DOHH2 (cell line): ENCODE measurements at regions not wholly inside any gene's neighbourhood (a gene's known extent, or its start where the extent isn't known, plus 50 kb on each side); places are given as distances from the start of the nearest gene placed in this dataset.

ENCODE experiments used
- H3F3A ChIP-seq: fragments of 200-600 bp; sonication (generic), shearing (Covaris generic); 2 replicates; pipeline ENCODE4 v1.6.0; 2016; ENCODE audit warnings: antibody characterized with exemption, mild to moderate bottlenecking; ENCODE audit not compliant: control insufficient read depth, insufficient read depth
- H3K27ac ChIP-seq: fragments of 200-600 bp; sonication (generic); 2 replicates; pipeline ENCODE4 v1.5.1; 2014; ENCODE audit warnings: low read depth, mild to moderate bottlenecking, low read length, moderate library complexity
- H3K27me3 ChIP-seq: fragments of 200-600 bp; sonication (generic); 2 replicates; pipeline ENCODE4 v1.6.1; 2014; ENCODE audit warnings: mild to moderate bottlenecking, low read length, mixed read lengths; ENCODE audit not compliant: control insufficient read depth
- H3K36me3 ChIP-seq: fragments of 200-600 bp; sonication (generic); 2 replicates; pipeline ENCODE4 v1.6.1; 2014; ENCODE audit warnings: mild to moderate bottlenecking, low read length, moderate library complexity, mixed read lengths; ENCODE audit not compliant: control insufficient read depth
- H3K4me1 ChIP-seq: fragments of 200-600 bp; sonication (generic); 2 replicates; pipeline ENCODE4 v1.6.1; 2014; ENCODE audit warnings: mild to moderate bottlenecking, low read length, mixed read lengths; ENCODE audit not compliant: control insufficient read depth
- H3K4me2 ChIP-seq: fragments of 200-600 bp; sonication (generic); 2 replicates; pipeline ENCODE4 v1.6.0; 2014; ENCODE audit warnings: mild to moderate bottlenecking, low read length, moderate library complexity
- H3K4me3 ChIP-seq: fragments of 200-600 bp; sonication (generic); 2 replicates; pipeline ENCODE4 v1.5.1; 2014; ENCODE audit warnings: mild to moderate bottlenecking, low read length, mixed read lengths
- H3K79me2 ChIP-seq: fragments of 200-600 bp; sonication (generic); 2 replicates; pipeline ENCODE4 v1.6.1; 2014; ENCODE audit warnings: mild to moderate bottlenecking, low read length, mixed read lengths; ENCODE audit not compliant: control insufficient read depth
- H3K9me2 ChIP-seq: fragments of 200-600 bp; sonication (generic); replicated peaks from 2 replicates; pipeline ENCODE4 v1.6.1; 2014; ENCODE audit warnings: mild to moderate bottlenecking, low read length, mixed read lengths; ENCODE audit not compliant: control insufficient read depth
- H3K9me3 ChIP-seq: fragments of 200-600 bp; sonication (generic); 2 replicates; pipeline ENCODE4 v1.6.1; 2014; ENCODE audit warnings: antibody characterized with exemption, low read length, mixed read lengths; ENCODE audit not compliant: control insufficient read depth, insufficient read depth
- H4K20me1 ChIP-seq: fragments of 200-600 bp; sonication (generic); 2 replicates; pipeline ENCODE4 v1.6.0; 2014; ENCODE audit warnings: low read depth, mild to moderate bottlenecking, antibody characterized with exemption, low read length, moderate library complexity; ENCODE audit not compliant: control insufficient read depth, insufficient read depth
- EZH2phosphoT487 ChIP-seq: fragments of 200-600 bp; sonication (generic); IDR thresholded peaks from 2 replicates; pipeline ENCODE4 v1.6.1; 2017; ENCODE audit warnings: borderline replicate concordance, mild to moderate bottlenecking, antibody characterized with exemption, low read length, moderate library complexity, mixed read lengths
- TF ChIP-seq, protein P1 (sequence below): fragments of 200-600 bp; sonication (generic); IDR thresholded peaks from one replicate; pipeline ENCODE4 v1.5.1; 2014; ENCODE audit warnings: antibody characterized with exemption, mild to moderate bottlenecking, low read depth, low read length; ENCODE audit not compliant: poor library complexity, severe bottlenecking

DNA sequence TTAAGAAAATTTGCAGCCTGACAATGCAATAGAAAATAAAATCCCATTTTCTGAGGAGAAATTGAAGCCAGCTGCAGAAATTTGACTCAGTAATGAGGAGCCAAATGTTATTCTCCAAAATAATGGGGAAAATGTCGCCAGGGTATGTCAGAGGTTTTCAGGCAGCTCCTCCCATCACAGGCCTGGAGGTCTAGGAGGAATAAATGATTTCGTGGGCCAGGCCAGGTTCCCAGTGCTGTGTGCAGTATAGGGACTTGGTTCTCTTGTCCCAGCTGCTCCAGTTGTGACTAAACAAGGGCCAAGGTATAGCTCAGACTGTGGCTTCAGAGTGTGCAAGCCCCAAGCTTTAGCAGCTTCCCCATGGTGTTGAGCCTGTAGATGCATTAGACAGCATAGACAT, 1240.8 kb upstream of the ADGRB3 start:
- no peaks in the 10 kb centered on the region for H3K36me3 ChIP-seq
- no peak overlapping the region for H3K4me2 ChIP-seq
- no peaks in the 10 kb centered on the region for H3K9me2 ChIP-seq
- no peak overlapping the region for H3K27ac ChIP-seq
- no peaks in the 10 kb centered on the region for H3K4me1 ChIP-seq
- H3K27me3 ChIP-seq: no peaks in the 10 kb centered on the region
- TF ChIP-seq, protein P1, sequence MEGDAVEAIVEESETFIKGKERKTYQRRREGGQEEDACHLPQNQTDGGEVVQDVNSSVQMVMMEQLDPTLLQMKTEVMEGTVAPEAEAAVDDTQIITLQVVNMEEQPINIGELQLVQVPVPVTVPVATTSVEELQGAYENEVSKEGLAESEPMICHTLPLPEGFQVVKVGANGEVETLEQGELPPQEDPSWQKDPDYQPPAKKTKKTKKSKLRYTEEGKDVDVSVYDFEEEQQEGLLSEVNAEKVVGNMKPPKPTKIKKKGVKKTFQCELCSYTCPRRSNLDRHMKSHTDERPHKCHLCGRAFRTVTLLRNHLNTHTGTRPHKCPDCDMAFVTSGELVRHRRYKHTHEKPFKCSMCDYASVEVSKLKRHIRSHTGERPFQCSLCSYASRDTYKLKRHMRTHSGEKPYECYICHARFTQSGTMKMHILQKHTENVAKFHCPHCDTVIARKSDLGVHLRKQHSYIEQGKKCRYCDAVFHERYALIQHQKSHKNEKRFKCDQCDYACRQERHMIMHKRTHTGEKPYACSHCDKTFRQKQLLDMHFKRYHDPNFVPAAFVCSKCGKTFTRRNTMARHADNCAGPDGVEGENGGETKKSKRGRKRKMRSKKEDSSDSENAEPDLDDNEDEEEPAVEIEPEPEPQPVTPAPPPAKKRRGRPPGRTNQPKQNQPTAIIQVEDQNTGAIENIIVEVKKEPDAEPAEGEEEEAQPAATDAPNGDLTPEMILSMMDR: no peak
- TF ChIP-seq EZH2phosphoT487: no peak
- H3K4me3 ChIP-seq: no peak overlapping the region
- H3K79me2 ChIP-seq: no peaks in the 10 kb centered on the region
- H4K20me1 ChIP-seq: no peaks in the 10 kb centered on the region
- no peaks in the 10 kb centered on the region for H3F3A ChIP-seq
- peaks cover 8% of the 10 kb centered on the region; the same call in 1 of the 2 replicates for H3K9me3 ChIP-seq

DNA sequence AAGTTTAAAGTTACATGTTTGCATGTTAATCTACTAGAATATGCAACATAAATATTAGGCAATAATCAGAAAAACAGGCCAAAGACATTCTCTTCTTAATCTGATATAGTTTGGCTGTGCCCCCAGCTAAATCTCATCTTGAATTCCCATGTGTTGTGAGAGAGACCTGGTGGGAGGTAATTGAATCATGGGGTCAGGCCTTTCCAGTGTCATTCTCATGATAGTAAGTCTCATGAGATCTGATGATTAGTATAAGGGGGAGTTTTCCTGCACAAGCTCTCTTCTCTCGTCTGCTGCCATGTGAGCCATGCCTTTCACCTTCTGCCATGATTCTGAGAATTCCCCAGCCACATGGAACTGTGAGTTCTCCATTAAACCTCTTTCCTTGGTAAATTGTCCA, 1241.7 kb upstream of the ADGRB3 start:
- Histone ChIP-seq H3K4me2 (no peak overlapping the region), H3K4me1 (no peaks in the 10 kb centered on the region), H3K79me2 (no peaks in the 10 kb centered on the region), H3K4me3 (no peak overlapping the region), H3F3A (no peaks in the 10 kb centered on the region), H3K27me3 (no peaks in the 10 kb centered on the region), H3K9me3 (peaks cover 8% of the 10 kb centered on the region; the same call in 1 of the 2 replicates), H4K20me1 (no peaks in the 10 kb centered on the region), H3K36me3 (no peaks in the 10 kb centered on the region), H3K9me2 (no peaks in the 10 kb centered on the region), H3K27ac (no peak overlapping the region)
- TF ChIP-seq EZH2phosphoT487: no peak
- TF ChIP-seq, protein P1: no peak

DNA sequence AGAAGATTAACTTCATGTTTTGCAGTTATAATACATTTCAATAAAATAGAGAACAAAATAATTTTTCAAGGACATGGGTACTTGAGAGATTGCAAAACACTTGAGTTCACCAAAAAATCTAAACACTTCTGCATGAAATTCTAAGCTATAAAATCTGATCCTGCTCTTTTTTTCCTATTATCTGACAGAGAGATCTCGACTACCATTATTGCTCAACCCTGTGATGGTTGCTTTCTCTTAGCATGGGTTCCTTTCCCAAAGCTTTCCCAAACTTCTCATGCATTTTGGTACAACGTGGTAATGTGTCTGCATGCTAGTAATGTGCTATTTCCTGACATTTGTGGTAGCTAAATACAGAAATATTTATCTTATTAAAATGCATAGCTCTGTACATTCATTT, 1243.1 kb upstream of the ADGRB3 start:
- Histone ChIP-seq H4K20me1 (no peaks in the 10 kb centered on the region), H3K4me1 (no peaks in the 10 kb centered on the region), H3K27me3 (no peaks in the 10 kb centered on the region), H3F3A (no peaks in the 10 kb centered on the region), H3K4me3 (no peak overlapping the region), H3K27ac (no peak overlapping the region), H3K9me2 (no peaks in the 10 kb centered on the region), H3K79me2 (no peaks in the 10 kb centered on the region), H3K36me3 (no peaks in the 10 kb centered on the region), H3K4me2 (no peak overlapping the region), H3K9me3 (peaks cover 9% of the 10 kb centered on the region; the same call in 1 of the 2 replicates)
- no peak for TF ChIP-seq EZH2phosphoT487
- TF ChIP-seq, protein P1: no peak

DNA sequence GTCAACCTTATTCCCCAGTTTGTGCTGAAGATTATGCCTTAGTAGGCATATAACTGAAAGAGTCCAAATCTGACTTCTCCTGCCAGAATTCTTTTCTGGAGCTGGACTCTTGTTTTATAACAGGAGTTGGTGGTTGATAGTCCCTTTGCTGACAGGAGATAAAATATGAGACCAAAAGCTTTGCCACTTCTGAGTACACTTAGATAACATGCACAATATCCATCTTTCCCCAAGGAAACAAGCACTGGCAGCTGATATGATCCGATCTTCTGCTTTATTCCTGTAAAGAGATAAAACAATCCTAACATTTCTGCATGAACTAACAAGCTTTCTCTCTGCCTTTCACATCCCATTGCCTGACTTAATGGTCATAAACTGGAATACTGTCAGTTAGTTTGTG, 1265.4 kb upstream of the ADGRB3 start:
- Histone ChIP-seq H3K4me2 (no peak overlapping the region), H3K27ac (no peak overlapping the region), H3K9me3 (no peaks in the 10 kb centered on the region), H3F3A (no peaks in the 10 kb centered on the region), H3K36me3 (no peaks in the 10 kb centered on the region), H3K9me2 (no peaks in the 10 kb centered on the region), H3K79me2 (no peaks in the 10 kb centered on the region), H4K20me1 (no peaks in the 10 kb centered on the region), H3K4me1 (no peaks in the 10 kb centered on the region), H3K4me3 (no peak overlapping the region), H3K27me3 (no peaks in the 10 kb centered on the region)
- no peak for TF ChIP-seq EZH2phosphoT487
- TF ChIP-seq, protein P1: no peak
